SK-N-DZ (cell line): ENCODE measurements at regions not wholly inside any gene's neighbourhood (a gene's known extent, or its start where the extent isn't known, plus 50 kb on each side); places are given as distances from the start of the nearest gene placed in this dataset.

Experiments used
- DNase-seq: peaks from one replicate; pipeline ENCODE4 v3.0.0-alpha.2; 2015; ENCODE audit warnings: low spot score

GRCh38 chr16:80191928-80192327, 348.9 kb upstream of the DYNLRB2 start:
- DNase-seq: no peak

GRCh38 chr16:80189476-80190175, 351.2 kb upstream of the DYNLRB2 start:
- DNase-seq: peak; percentile 93

- no peak for DNase-seq
Measured at GRCh38 chr16:80176114-80176513, 364.7 kb upstream of the DYNLRB2 start.

- DNase-seq: no peak
Measured at GRCh38 chr16:80175011-80175410, 365.8 kb upstream of the DYNLRB2 start.

GRCh38 chr16:80174416-80174815, 366.4 kb upstream of the DYNLRB2 start:
- DNase-seq: no peak

GRCh38 chr16:80171746-80172145, 369.0 kb upstream of the DYNLRB2 start:
- DNase-seq: no peak

- no peak for DNase-seq
Measured at GRCh38 chr16:80171199-80171598, 369.6 kb upstream of the DYNLRB2 start.

GRCh38 chr16:80167657-80168390, 373.0 kb upstream of the DYNLRB2 start:
- DNase-seq: no peak

GRCh38 chr16:80166082-80166481, 374.7 kb upstream of the DYNLRB2 start:
- DNase-seq: no peak

GRCh38 chr16:80164966-80165550, 375.7 kb upstream of the DYNLRB2 start:
- DNase-seq: no peak

GRCh38 chr16:80163339-80163738, 377.5 kb upstream of the DYNLRB2 start:
- no peak for DNase-seq

- peak; percentile 91 for DNase-seq
Measured at GRCh38 chr16:80161799-80162739, 378.7 kb upstream of the DYNLRB2 start.

- DNase-seq: no peak
Measured at GRCh38 chr16:80158766-80159165, 382.0 kb upstream of the DYNLRB2 start.

- no peak for DNase-seq
Measured at GRCh38 chr16:80151722-80152111, 389.1 kb upstream of the DYNLRB2 start.

- no peak for DNase-seq
Measured at GRCh38 chr16:80150978-80151721, 389.6 kb upstream of the DYNLRB2 start.

- DNase-seq: no peak
Measured at GRCh38 chr16:80148826-80149225, 392.0 kb upstream of the DYNLRB2 start.

- DNase-seq: no peak
Measured at GRCh38 chr16:80147026-80147655, 393.7 kb upstream of the DYNLRB2 start.

- no peak for DNase-seq
Measured at GRCh38 chr16:80144191-80144590, 396.6 kb upstream of the DYNLRB2 start.

- no peak for DNase-seq
Measured at GRCh38 chr16:80142940-80143339, 397.9 kb upstream of the DYNLRB2 start.

GRCh38 chr16:80142281-80142680, 398.5 kb upstream of the DYNLRB2 start:
- DNase-seq: no peak

GRCh38 chr16:80129791-80130190, 411.0 kb upstream of the DYNLRB2 start:
- DNase-seq: no peak
